GM23338 (cell line): ENCODE measurements at regions not wholly inside any gene's neighbourhood (a gene's known extent, or its start where the extent isn't known, plus 50 kb on each side); places are given as distances from the start of the nearest gene placed in this dataset.

ENCODE experiments used
- ATAC-seq: fragments of 200-7000 bp; cut with Tn5 transposase; 3 replicates; pipeline ENCODE4 v1.9.1; 2020
- DNase-seq: peaks from one replicate; pipeline ENCODE4 v3.0.0-alpha.2; 2015; ENCODE audit warnings: low spot score
- H2AFZ ChIP-seq: fragments of 200-600 bp; sonication (generic); 2 replicates; pipeline ENCODE4 v1.8.0; 2016; ENCODE audit warnings: antibody characterized with exemption, mild to moderate bottlenecking, moderate library complexity
- H3F3A ChIP-seq: fragments of 200-600 bp; sonication (generic); replicated peaks from 2 replicates; pipeline ENCODE4 v1.8.0; 2017; ENCODE audit warnings: antibody characterized with exemption, mixed run types, low read depth
- H3K27ac ChIP-seq: fragments of 200-600 bp; sonication (generic); 2 replicates; pipeline ENCODE4 v1.6.1; 2016; ENCODE audit warnings: low read depth
- H3K27me3 ChIP-seq: fragments of 200-600 bp; sonication (generic); 2 replicates; pipeline ENCODE4 v1.8.0; 2016; ENCODE audit warnings: mild to moderate bottlenecking, mixed run types, moderate library complexity; ENCODE audit not compliant: insufficient read depth
- H3K36me3 ChIP-seq: fragments of 200-600 bp; sonication (generic); 2 replicates; pipeline ENCODE4 v1.8.0; 2016; ENCODE audit warnings: mild to moderate bottlenecking; ENCODE audit not compliant: insufficient read depth
- H3K4me1 ChIP-seq: fragments of 200-600 bp; sonication (generic); 2 replicates; pipeline ENCODE4 v1.8.0; 2016; ENCODE audit warnings: mild to moderate bottlenecking, moderate library complexity; ENCODE audit not compliant: insufficient read depth
- H3K4me2 ChIP-seq: fragments of 200-600 bp; sonication (generic); 2 replicates; pipeline ENCODE4 v1.7.1; 2017; ENCODE audit warnings: mixed run types
- H3K4me3 ChIP-seq: fragments of 200-600 bp; sonication (generic); 2 replicates; pipeline ENCODE4 v1.6.1; 2016; ENCODE audit warnings: mixed run types
- H3K79me2 ChIP-seq: fragments of 200-600 bp; sonication (generic); replicated peaks from 2 replicates; pipeline ENCODE4 v1.8.0; 2017; ENCODE audit warnings: mild to moderate bottlenecking; ENCODE audit not compliant: insufficient read depth
- H3K9me2 ChIP-seq: fragments of 200-600 bp; sonication (generic); 2 replicates; pipeline ENCODE4 v1.8.0; 2017; ENCODE audit not compliant: insufficient read depth
- H4K20me1 ChIP-seq: fragments of 200-600 bp; sonication (generic); replicated peaks from 2 replicates; pipeline ENCODE4 v1.8.0; 2017; ENCODE audit warnings: mild to moderate bottlenecking; ENCODE audit not compliant: insufficient read depth
- H3K27ac Mint-ChIP-seq: 2 replicates; pipeline ENCODE4 v1.8.0; 2020; ENCODE audit warnings: inconsistent platforms, mild to moderate bottlenecking, moderate library complexity, mixed read lengths
- H3K27me3 Mint-ChIP-seq: 3 replicates; pipeline ENCODE4 v1.8.0; 2022; ENCODE audit warnings: low read depth, mild to moderate bottlenecking, moderate library complexity, mixed read lengths, inconsistent platforms; ENCODE audit not compliant: insufficient read depth, poor library complexity
- H3K36me3 Mint-ChIP-seq: 3 replicates; pipeline ENCODE4 v1.8.0; 2021; ENCODE audit warnings: low read depth, mild to moderate bottlenecking, inconsistent platforms, moderate library complexity, mixed read lengths
- H3K4me1 Mint-ChIP-seq: 3 replicates; pipeline ENCODE4 v1.8.0; 2020; ENCODE audit warnings: mild to moderate bottlenecking, inconsistent platforms, mixed read lengths
- H3K4me3 Mint-ChIP-seq: 3 replicates; pipeline ENCODE4 v1.8.0; 2021; ENCODE audit warnings: moderate library complexity, mild to moderate bottlenecking, inconsistent platforms, mixed read lengths
- H3K9me3 Mint-ChIP-seq: 3 replicates; pipeline ENCODE4 v1.8.0; 2020; ENCODE audit warnings: moderate library complexity, mild to moderate bottlenecking, inconsistent platforms, mixed read lengths
- EZH2 ChIP-seq: fragments of 200-600 bp; sonication (generic); IDR thresholded peaks from one replicate; pipeline ENCODE4 v1.8.0; 2017; ENCODE audit warnings: antibody characterized with exemption, mild to moderate bottlenecking, low read depth; ENCODE audit not compliant: unreplicated experiment
- NANOG ChIP-seq: IDR thresholded peaks from 2 replicates; pipeline ENCODE4 v1.6.1; 2016; ENCODE audit warnings: antibody characterized with exemption, borderline replicate concordance
- POLR2AphosphoS5 ChIP-seq: IDR thresholded peaks from 2 replicates; pipeline ENCODE4 v1.6.1; 2016; ENCODE audit warnings: antibody characterized with exemption, low read depth
- REST ChIP-seq: IDR thresholded peaks from one replicate; pipeline ENCODE4 v1.6.1; 2018; ENCODE audit warnings: antibody characterized with exemption; ENCODE audit not compliant: unreplicated experiment
- ZNF331 ChIP-seq: fragments of 250-450 bp; sonication (Bioruptor Pico); IDR thresholded peaks from 2 replicates; pipeline ENCODE4 v1.5.0; 2020; ENCODE audit warnings: low read depth, mild to moderate bottlenecking, moderate library complexity
- ZNF462 ChIP-seq: fragments of 250-450 bp; sonication (Bioruptor Pico); IDR thresholded peaks from 2 replicates; pipeline ENCODE4 v1.5.0; 2020; ENCODE audit warnings: mild to moderate bottlenecking, moderate library complexity

- TF ChIP-seq ZNF462: no peak
Measured at GRCh38 chr10:90993340-90993739, 72.5 kb upstream of the ANKRD1 start (continued).

GRCh38 chr10:90997670-90998069, 76.8 kb upstream of the ANKRD1 start:
- H3K4me2 ChIP-seq: no peak overlapping the region
- H3K27me3 ChIP-seq: 0 out of 2 replicates have a peak, but pooled peaks cover 4% of the 10 kb centered on the region
- H3F3A ChIP-seq: no peaks in the 10 kb centered on the region
- H3K27ac Mint-ChIP-seq: no peak overlapping the region
- no peaks in the 10 kb centered on the region for H3K36me3 Mint-ChIP-seq
- ATAC-seq (no peak), DNase-seq (no peak)
- H3K9me3 Mint-ChIP-seq: no peaks in the 10 kb centered on the region
- H3K4me1 Mint-ChIP-seq: no peaks in the 10 kb centered on the region
- no peak overlapping the region for H3K4me3 ChIP-seq
- H3K36me3 ChIP-seq: no peaks in the 10 kb centered on the region
- no peak overlapping the region for H3K27ac ChIP-seq
- no peaks in the 10 kb centered on the region for H3K9me2 ChIP-seq
- H4K20me1 ChIP-seq: 0 out of 2 replicates have a peak, but pooled peaks cover 2% of the 10 kb centered on the region
- H3K4me1 ChIP-seq: no peaks in the 10 kb centered on the region
- H3K27me3 Mint-ChIP-seq: peaks cover 2% of the 10 kb centered on the region
- H3K4me3 Mint-ChIP-seq: no peak overlapping the region
- no peaks in the 10 kb centered on the region for H3K79me2 ChIP-seq
- H2AFZ ChIP-seq: no peak overlapping the region
- TF ChIP-seq ZNF462 (no peak), POLR2AphosphoS5 (no peak), NANOG (no peak), ZNF331 (CRISPR knock-in tag) (no peak), EZH2 (no peak), REST (no peak)
